HCT116 (cell line): ENCODE measurements at regions not wholly inside any gene's neighbourhood (a gene's known extent, or its start where the extent isn't known, plus 50 kb on each side); places are given as distances from the start of the nearest gene placed in this dataset.

Experiments used
- ATAC-seq: fragments of 200-7000 bp; cut with Tn5 transposase; 2 replicates; pipeline ENCODE4 v1.9.1; 2020; ENCODE audit warnings: mild to moderate bottlenecking, moderate library complexity
- BruUV-seq: library from RNA; stranded (reverse); fragments of 400-500 nt; replicated peaks from 2 replicates; lab custom pipeline; 2021; lab: Mats Ljungman, UMichigan
- CTCF ChIA-PET: fragments of 300-600 bp; sonication (Branson Sonifier 250); formaldehyde crosslinking; loops from one replicate; lab custom pipeline; 2021; ENCODE audit warnings: antibody characterized with exemption; lab: Charles Lee
- POLR2A ChIA-PET: fragments of 300-600, 350-600 bp; sonication (Branson Sonifier 250); formaldehyde crosslinking; loops from one replicate; lab custom pipeline; 2021; ENCODE audit warnings: antibody characterized with exemption; lab: Charles Lee
- RAD21 ChIA-PET, 2 experiments: fragments of 300-600 bp; sonication (Branson Sonifier 250); formaldehyde crosslinking; loops; one replicate each; lab custom pipeline; 2023; ENCODE audit warnings: low total read pairs in 2 of 2; ENCODE audit not compliant: uncharacterized antibody in 2 of 2, unreplicated experiment in 2 of 2, low non-redundant PET in 1 of 2; lab: Charles Lee
- DNase-seq: peaks from one replicate; pipeline ENCODE4 v3.0.0-alpha.2; 2010; ENCODE audit warnings: low read depth, low spot score
- H2AFZ ChIP-seq: fragments of 200-600 bp; shearing (Covaris generic), sonication (generic); 2 replicates; pipeline ENCODE4 v1.6.1; 2017; ENCODE audit warnings: low read depth, mixed run types, mixed read lengths, antibody characterized with exemption, low read length; ENCODE audit not compliant: poor library complexity, severe bottlenecking
- H3K27ac ChIP-seq: 2 replicates; pipeline ENCODE4 v1.5.1; 2012; ENCODE audit warnings: low read depth, low read length
- H3K27me3 ChIP-seq: fragments of 200-600 bp; sonication (generic); 2 replicates; pipeline ENCODE4 v1.6.1; 2016; ENCODE audit warnings: mixed run types, low read length, mixed read lengths; ENCODE audit not compliant: insufficient read depth
- H3K36me3 ChIP-seq, 2 experiments: fragments of 200-500 bp in 1 of 2; fragments of 200-600 bp in 1 of 2; sonication (Bioruptor generic) in 1 of 2; sonication (generic) in 1 of 2; 2 replicates each; pipeline versions ENCODE4 v1.5.1 to v1.6.1; 2014 to 2016; ENCODE audit warnings: low read length in 2 of 2, inconsistent platforms in 1 of 2, mixed read lengths in 1 of 2, mixed run types in 1 of 2; ENCODE audit not compliant: insufficient read depth in 2 of 2, control insufficient read depth in 1 of 2
- H3K4me1 ChIP-seq, 2 experiments: fragments of 200-600 bp in 1 of 2; sonication (generic) in 1 of 2; 2 replicates each; pipeline versions ENCODE4 v1.5.1 to v1.6.1; 2012 to 2017; ENCODE audit warnings: low read length in 2 of 2, inconsistent platforms in 1 of 2, mild to moderate bottlenecking in 1 of 2, mixed read lengths in 1 of 2, mixed run types in 1 of 2, moderate library complexity in 1 of 2; ENCODE audit not compliant: insufficient read depth in 2 of 2, control insufficient read depth in 1 of 2
- H3K4me2 ChIP-seq: fragments of 200-600 bp; sonication (generic); 2 replicates; pipeline ENCODE4 v1.6.1; 2017; ENCODE audit warnings: mixed run types, low read length, mixed read lengths
- H3K4me3 ChIP-seq, 2 experiments: fragments of 200-600 bp in 1 of 2; sonication (generic) in 1 of 2; replicated peaks in 1 of 2; 2 replicates each; pipeline ENCODE4 v1.5.1; 2011 to 2016; ENCODE audit warnings: low read length in 2 of 2, control low read depth in 1 of 2, low read depth in 1 of 2, mild to moderate bottlenecking in 1 of 2, mixed read lengths in 1 of 2, mixed run types in 1 of 2
- H3K79me2 ChIP-seq: fragments of 200-600 bp; sonication (generic); 2 replicates; pipeline ENCODE4 v1.6.1; 2017; ENCODE audit warnings: mild to moderate bottlenecking, mixed run types, low read length, moderate library complexity, mixed read lengths; ENCODE audit not compliant: insufficient read depth
- H3K9ac ChIP-seq: fragments of 200-600 bp; sonication (generic); 2 replicates; pipeline ENCODE4 v1.6.1; 2016; ENCODE audit warnings: low read length, mixed read lengths
- H3K9me2 ChIP-seq: fragments of 200-600 bp; sonication (generic), shearing (Covaris generic); 2 replicates; pipeline ENCODE4 v1.6.1; 2017; ENCODE audit warnings: mixed run types, mild to moderate bottlenecking, moderate library complexity; ENCODE audit not compliant: insufficient read depth
- H3K9me3 ChIP-seq, 2 experiments: fragments of 200-500 bp in 1 of 2; fragments of 200-600 bp in 1 of 2; sonication (Bioruptor generic) in 1 of 2; sonication (generic) in 1 of 2; 2 replicates each; pipeline ENCODE4 v1.6.1; 2014 to 2017; ENCODE audit warnings: low read length in 2 of 2, mixed read lengths in 2 of 2, inconsistent platforms in 1 of 2, low read depth in 1 of 2, mild to moderate bottlenecking in 1 of 2, mixed run types in 1 of 2, moderate library complexity in 1 of 2; ENCODE audit not compliant: control insufficient read depth in 1 of 2, insufficient read depth in 1 of 2
- H4K20me1 ChIP-seq: fragments of 200-600 bp; sonication (generic), shearing (Covaris generic); 2 replicates; pipeline ENCODE4 v1.6.1; 2017; ENCODE audit warnings: mixed run types, mild to moderate bottlenecking, moderate library complexity; ENCODE audit not compliant: insufficient read depth
- EZH2phosphoT487 ChIP-seq: fragments of 200-600 bp; IDR thresholded peaks from 2 replicates; pipeline ENCODE4 v1.6.1; 2018; ENCODE audit warnings: antibody characterized with exemption, borderline replicate concordance
- intact Hi-C: fragments of 100-400 bp; cut with micrococcal nuclease; formaldehyde crosslinking; loops from 2 replicates; pipeline ENCODE4 v1.10.0; 2022
- TF ChIP-seq, protein P1 (sequence below): IDR thresholded peaks from 2 replicates; pipeline ENCODE4 v1.6.1; 2012; ENCODE audit warnings: low read depth

DNA sequence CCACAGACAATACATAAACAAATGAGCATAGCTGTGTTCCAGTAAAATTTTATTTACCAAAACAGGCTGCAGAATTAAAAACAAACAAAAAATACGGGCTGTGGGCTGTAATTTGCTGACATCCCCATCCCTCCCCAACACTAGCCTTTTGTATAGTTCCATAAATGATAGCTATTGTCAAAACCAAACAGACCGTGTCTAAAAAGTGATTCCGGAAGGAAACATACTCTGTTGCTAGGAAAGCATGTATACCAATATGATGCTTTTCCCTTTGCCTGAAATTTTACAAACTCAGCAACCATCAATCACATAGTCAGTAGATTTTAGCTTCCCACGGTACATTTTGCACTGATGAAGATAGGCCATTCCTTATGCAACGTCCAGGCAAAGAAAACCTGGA is 80.0 kb downstream of the TMEM215 start:
- BruUV-seq: no TSS peak
- H3K9me3 ChIP-seq: no peaks in the 10 kb centered on the region
- no peaks in the 10 kb centered on the region for H3K9me2 ChIP-seq
- TF ChIP-seq, protein P1, sequence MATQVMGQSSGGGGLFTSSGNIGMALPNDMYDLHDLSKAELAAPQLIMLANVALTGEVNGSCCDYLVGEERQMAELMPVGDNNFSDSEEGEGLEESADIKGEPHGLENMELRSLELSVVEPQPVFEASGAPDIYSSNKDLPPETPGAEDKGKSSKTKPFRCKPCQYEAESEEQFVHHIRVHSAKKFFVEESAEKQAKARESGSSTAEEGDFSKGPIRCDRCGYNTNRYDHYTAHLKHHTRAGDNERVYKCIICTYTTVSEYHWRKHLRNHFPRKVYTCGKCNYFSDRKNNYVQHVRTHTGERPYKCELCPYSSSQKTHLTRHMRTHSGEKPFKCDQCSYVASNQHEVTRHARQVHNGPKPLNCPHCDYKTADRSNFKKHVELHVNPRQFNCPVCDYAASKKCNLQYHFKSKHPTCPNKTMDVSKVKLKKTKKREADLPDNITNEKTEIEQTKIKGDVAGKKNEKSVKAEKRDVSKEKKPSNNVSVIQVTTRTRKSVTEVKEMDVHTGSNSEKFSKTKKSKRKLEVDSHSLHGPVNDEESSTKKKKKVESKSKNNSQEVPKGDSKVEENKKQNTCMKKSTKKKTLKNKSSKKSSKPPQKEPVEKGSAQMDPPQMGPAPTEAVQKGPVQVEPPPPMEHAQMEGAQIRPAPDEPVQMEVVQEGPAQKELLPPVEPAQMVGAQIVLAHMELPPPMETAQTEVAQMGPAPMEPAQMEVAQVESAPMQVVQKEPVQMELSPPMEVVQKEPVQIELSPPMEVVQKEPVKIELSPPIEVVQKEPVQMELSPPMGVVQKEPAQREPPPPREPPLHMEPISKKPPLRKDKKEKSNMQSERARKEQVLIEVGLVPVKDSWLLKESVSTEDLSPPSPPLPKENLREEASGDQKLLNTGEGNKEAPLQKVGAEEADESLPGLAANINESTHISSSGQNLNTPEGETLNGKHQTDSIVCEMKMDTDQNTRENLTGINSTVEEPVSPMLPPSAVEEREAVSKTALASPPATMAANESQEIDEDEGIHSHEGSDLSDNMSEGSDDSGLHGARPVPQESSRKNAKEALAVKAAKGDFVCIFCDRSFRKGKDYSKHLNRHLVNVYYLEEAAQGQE: no peak
- intact Hi-C loops: no loop called here
- peaks cover 6% of the 10 kb centered on the region; the same call in 1 of the 2 replicates for H3K27me3 ChIP-seq
- no peak overlapping the region for H3K4me2 ChIP-seq
- ChIA-PET POLR2A (no interaction called here), RAD21 (no interaction called here), CTCF (no interaction called here)
- DNase-seq: no peak
- H3K79me2 ChIP-seq: no peaks in the 10 kb centered on the region
- no peak for ATAC-seq
- no peaks in the 10 kb centered on the region for H3K36me3 ChIP-seq
- H3K27ac ChIP-seq: no peak overlapping the region
- no peak overlapping the region for H3K4me3 ChIP-seq
- no peaks in the 10 kb centered on the region for H4K20me1 ChIP-seq
- H2AFZ ChIP-seq: no peak overlapping the region
- no peaks in the 10 kb centered on the region for H3K4me1 ChIP-seq
- H3K9ac ChIP-seq: no peak overlapping the region

DNA sequence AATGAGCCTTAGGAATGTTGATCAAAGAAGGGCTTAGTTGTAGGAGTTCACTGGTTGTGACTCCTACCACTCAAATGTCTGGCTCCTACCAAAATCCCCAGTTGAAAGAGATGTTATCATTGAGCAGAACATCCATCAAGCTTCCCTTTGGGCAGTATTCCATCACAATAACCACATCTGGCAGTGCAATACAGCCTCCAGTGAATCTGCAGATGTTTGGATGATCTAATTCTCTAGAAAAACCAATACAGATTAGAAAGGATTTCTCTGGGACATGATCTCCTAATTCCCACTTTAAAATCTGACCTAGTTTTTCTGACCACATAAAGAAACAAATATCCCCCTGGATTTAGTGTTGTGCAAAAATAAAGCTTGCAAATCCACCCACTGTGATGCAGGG is 81.6 kb downstream of the TMEM215 start:
- POLR2A ChIA-PET: no interaction called here
- no TSS peak for BruUV-seq

More for the DNA sequence above, 81.6 kb downstream of the TMEM215 start:
- Histone ChIP-seq H3K4me1 (no peaks in the 10 kb centered on the region), H3K9me3 (no peaks in the 10 kb centered on the region), H3K4me2 (no peak overlapping the region), H3K4me3 (no peak overlapping the region), H3K27me3 (peaks cover 6% of the 10 kb centered on the region; the same call in 1 of the 2 replicates), H4K20me1 (no peaks in the 10 kb centered on the region), H2AFZ (no peak overlapping the region), H3K27ac (no peak overlapping the region), H3K9me2 (no peaks in the 10 kb centered on the region), H3K79me2 (no peaks in the 10 kb centered on the region), H3K9ac (no peak overlapping the region), H3K36me3 (no peaks in the 10 kb centered on the region)
- DNase-seq (no peak), ATAC-seq (no peak)
- intact Hi-C loops: no loop called here
- ChIA-PET CTCF (no interaction called here), RAD21 (no interaction called here)
- no peak for TF ChIP-seq EZH2phosphoT487
